SK-N-SH (cell line): ENCODE measurements at regions not wholly inside any gene's neighbourhood (a gene's known extent, or its start where the extent isn't known, plus 50 kb on each side); places are given as distances from the start of the nearest gene placed in this dataset.

Source experiments
- CTCF ChIP-seq: fragments of 200-600 bp; sonication (generic); IDR thresholded peaks from 2 replicates; pipeline ENCODE4 v1.6.1; 2017; ENCODE audit warnings: antibody characterized with exemption, mild to moderate bottlenecking, moderate library complexity
- EP300 ChIP-seq, 2 experiments: IDR thresholded peaks; 2 replicates each; pipeline versions ENCODE4 v1.4.0 to v1.6.1; 2012; ENCODE audit warnings: borderline replicate concordance in 1 of 2, low read depth in 1 of 2, low read length in 1 of 2
- EZH2phosphoT487 ChIP-seq: fragments of 200-600 bp; sonication (generic); IDR thresholded peaks from 2 replicates; pipeline ENCODE4 v1.6.1; 2017; ENCODE audit warnings: low read depth, mixed run types, mild to moderate bottlenecking, antibody characterized with exemption, moderate library complexity, borderline replicate concordance
- FOXJ3 ChIP-seq: sonication (generic); formaldehyde crosslinking; IDR thresholded peaks from 2 replicates; pipeline ENCODE4 v1.5.1; 2020; ENCODE audit warnings: mild to moderate bottlenecking, missing genetic modification reagents
- MAX ChIP-seq: IDR thresholded peaks from 2 replicates; pipeline ENCODE4 v1.4.0; 2012; ENCODE audit warnings: low read depth
- POLR2AphosphoS5 ChIP-seq: IDR thresholded peaks from 2 replicates; pipeline ENCODE4 v1.6.1; 2012; ENCODE audit warnings: low read depth, low read length
- RCOR1 ChIP-seq: fragments of 150-350 bp; IDR thresholded peaks from 2 replicates; pipeline ENCODE4 v1.6.1; 2017; ENCODE audit warnings: antibody characterized with exemption, low read length
- REST ChIP-seq: IDR thresholded peaks from 2 replicates; pipeline ENCODE4 v1.6.1; 2012; ENCODE audit warnings: mild to moderate bottlenecking, low read depth, low read length, moderate library complexity
- SMC3 ChIP-seq: IDR thresholded peaks from 2 replicates; pipeline ENCODE4 v1.6.1; 2012; ENCODE audit warnings: low read depth, low read length, improper control_type of control experiment
- TAF1 ChIP-seq: IDR thresholded peaks from 2 replicates; pipeline ENCODE4 v1.6.1; 2012; ENCODE audit warnings: low read depth, mild to moderate bottlenecking, low read length, moderate library complexity, borderline replicate concordance
- TEAD4 ChIP-seq: IDR thresholded peaks from 2 replicates; pipeline ENCODE4 v1.4.0; 2012; ENCODE audit warnings: mild to moderate bottlenecking, borderline replicate concordance; ENCODE audit not compliant: insufficient read depth
- USF1 ChIP-seq: IDR thresholded peaks from 2 replicates; pipeline ENCODE4 v1.4.0; 2012; ENCODE audit warnings: low read depth, borderline replicate concordance
- ZBTB33 ChIP-seq: IDR thresholded peaks from 2 replicates; pipeline ENCODE4 v1.4.0; 2012; ENCODE audit warnings: low read depth, borderline replicate concordance

GRCh38 chr2:55973673-55974072 is 50.1 kb upstream of the EFEMP1 start:
- TF ChIP-seq EP300 (IDR thresholded peaks at IDR 0.05; ENCODE audit: borderline replicate concordance in 1 of 2, low read depth in 1 of 2, low read length in 1 of 2) (no peak), RCOR1 (no peak), TAF1 (no peak), CTCF (no peak), REST (no peak), MAX (no peak), POLR2AphosphoS5 (no peak), SMC3 (no peak), FOXJ3 (CRISPR knock-in tag) (no peak), ZBTB33 (no peak), USF1 (no peak), TEAD4 (no peak), EZH2phosphoT487 (no peak)
